GM18505 (cell line): ENCODE measurements at regions not wholly inside any gene's neighbourhood (a gene's known extent, or its start where the extent isn't known, plus 50 kb on each side); places are given as distances from the start of the nearest gene placed in this dataset.

Experiments used
- ATAC-seq: cut with Tn5 transposase; IDR thresholded peaks from one replicate; pipeline ENCODE4 v1.9.1; 2021; ENCODE audit not compliant: unreplicated experiment
- POLR2A ChIP-seq: IDR thresholded peaks from 4 replicates; pipeline ENCODE4 v1.6.1; 2011; ENCODE audit warnings: borderline replicate concordance; ENCODE audit not compliant: insufficient read depth, insufficient read length; ENCODE audit errors: extremely low read depth

- no peak for ATAC-seq
Measured at GRCh38 chr14:49527221-49527620, 59.0 kb downstream of the RPS29 start.

GRCh38 chr14:49526101-49526500 lies 60.1 kb downstream of the RPS29 start:
- TF ChIP-seq POLR2A, result no peak
- no peak for ATAC-seq

More at GRCh38 chr14:49527221-49527620, 59.0 kb downstream of the RPS29 start:
- no peak for TF ChIP-seq POLR2A

DNA sequence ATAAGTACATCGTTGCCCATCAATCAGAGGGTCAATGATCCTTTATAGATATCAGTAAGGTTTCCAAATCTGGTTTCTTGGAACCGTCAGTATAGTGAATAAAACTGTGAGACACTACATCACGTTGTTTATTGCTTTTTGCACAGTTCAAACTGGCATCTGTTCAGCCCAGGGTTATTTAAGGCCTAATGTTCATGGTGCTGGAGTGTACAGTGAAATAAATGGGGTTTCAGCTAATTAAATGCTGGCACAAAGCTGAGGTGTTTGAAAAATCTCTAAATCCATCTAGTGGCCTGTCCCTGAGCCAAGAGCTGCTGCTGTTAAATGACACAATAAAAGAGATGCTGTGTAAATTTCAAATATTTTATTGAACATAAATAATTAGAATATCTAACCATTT lies 69.9 kb downstream of the RPS29 start:
- ATAC-seq, result no peak
- TF ChIP-seq POLR2A, result no peak

GRCh38 chr14:49512571-49512970 lies 73.6 kb downstream of the RPS29 start:
- ATAC-seq, result no peak
- no peak for TF ChIP-seq POLR2A

DNA sequence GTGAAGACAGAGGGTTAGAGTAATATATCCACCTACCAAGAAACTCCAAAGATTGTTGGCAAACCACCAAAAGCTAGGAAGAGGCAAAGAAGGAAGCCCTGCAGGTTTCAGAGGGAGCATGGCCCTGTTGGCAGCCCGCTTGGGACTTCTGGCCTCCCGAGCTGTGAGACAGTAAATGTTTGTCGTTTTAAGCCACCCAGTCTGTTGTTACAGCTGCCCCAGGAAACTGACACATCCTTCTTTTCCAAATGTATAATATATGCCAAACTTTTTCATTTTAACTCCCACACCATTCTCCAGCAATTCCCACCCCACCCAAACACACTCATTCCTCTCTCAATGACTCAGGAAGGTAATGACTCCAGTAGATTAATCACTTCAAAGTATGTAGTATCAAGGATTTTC lies 74.0 kb downstream of the RPS29 start:
- TF ChIP-seq POLR2A, result no peak
- no peak for ATAC-seq

- ATAC-seq, result no peak
- no peak for TF ChIP-seq POLR2A
Measured at GRCh38 chr14:49508124-49508523, 78.1 kb downstream of the RPS29 start.

- ATAC-seq, result no peak
- no peak for TF ChIP-seq POLR2A
Measured at GRCh38 chr14:49506650-49507049, 79.5 kb downstream of the RPS29 start.

- no peak for TF ChIP-seq POLR2A
- ATAC-seq, result no peak
Measured at GRCh38 chr14:49505041-49505766, 81.0 kb downstream of the RPS29 start.

DNA sequence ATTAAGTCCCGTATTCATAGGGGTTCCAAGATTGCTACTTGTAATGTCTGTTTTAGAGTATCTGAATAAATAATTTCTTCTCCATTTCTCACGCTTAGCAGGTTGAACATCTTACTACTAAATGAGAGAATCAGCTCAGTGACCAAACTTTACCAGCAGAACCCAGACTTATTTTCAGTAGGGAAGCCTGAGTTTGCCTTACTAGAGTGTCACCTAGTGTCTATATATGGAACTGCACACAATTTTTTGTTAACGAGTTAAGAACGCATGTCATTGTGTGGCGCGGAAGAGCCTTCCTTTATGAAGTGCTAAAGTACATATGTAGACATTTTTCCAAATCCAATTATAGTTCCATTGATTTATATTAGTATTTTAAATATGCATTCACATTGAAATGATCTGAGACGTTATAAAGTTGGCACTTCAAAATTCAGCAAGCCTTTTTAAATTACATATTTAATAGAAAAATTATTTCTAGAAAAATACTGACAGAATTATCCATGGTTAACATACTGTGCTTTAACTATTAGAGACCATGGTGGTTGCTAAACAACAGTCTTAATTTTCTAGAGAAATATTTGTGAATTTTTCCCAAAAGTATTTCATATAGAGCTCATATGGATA lies 88.3 kb downstream of the RPS29 start:
- no peak for TF ChIP-seq POLR2A
- peak; percentile 82 for ATAC-seq

- ATAC-seq, result no peak
- no peak for TF ChIP-seq POLR2A
Measured at GRCh38 chr14:49497267-49497666, 88.9 kb downstream of the RPS29 start.

DNA sequence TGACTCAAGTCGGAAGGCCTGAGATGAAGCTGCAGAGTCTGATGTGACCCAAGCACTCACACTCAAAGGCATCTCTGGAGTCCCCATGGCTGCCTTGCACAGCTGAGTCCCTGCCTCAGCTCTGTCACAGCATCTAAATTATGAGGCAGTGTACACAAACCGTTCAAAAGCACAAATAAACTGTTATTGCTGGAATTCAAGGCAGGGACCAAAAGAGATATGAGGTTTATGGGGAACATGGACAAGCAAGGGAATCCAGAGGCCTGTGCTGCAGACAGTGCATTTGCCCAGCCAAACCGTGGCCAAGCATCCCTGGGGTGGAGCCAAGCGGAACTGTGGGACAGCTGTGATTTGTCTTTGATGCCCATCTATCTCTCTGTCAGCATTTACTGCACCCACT lies 91.3 kb downstream of the RPS29 start:
- no peak for TF ChIP-seq POLR2A
- ATAC-seq, result no peak

- no peak for ATAC-seq
- TF ChIP-seq POLR2A, result no peak
Measured at GRCh38 chr14:49493557-49493956, 92.6 kb downstream of the RPS29 start.

DNA sequence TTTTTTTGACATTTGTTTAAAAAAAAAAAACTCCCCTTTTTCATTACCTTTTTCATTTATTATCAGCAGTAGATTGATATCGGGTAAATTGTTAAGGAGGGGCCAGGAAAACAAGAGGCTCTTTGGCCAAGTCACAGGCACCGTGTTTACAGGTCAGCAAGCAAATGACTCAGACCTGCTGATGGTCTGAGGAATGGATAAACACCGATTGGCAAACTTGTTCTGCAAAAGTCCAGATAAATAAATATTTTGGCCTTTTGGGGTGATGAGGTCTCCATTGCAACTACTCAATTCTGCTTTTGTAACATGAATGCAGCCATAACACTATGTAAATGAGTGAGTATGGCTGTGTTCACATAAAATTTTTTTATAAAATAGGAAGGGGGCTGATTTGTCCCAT lies 94.0 kb downstream of the RPS29 start:
- no peak for ATAC-seq
- TF ChIP-seq POLR2A, result no peak

DNA sequence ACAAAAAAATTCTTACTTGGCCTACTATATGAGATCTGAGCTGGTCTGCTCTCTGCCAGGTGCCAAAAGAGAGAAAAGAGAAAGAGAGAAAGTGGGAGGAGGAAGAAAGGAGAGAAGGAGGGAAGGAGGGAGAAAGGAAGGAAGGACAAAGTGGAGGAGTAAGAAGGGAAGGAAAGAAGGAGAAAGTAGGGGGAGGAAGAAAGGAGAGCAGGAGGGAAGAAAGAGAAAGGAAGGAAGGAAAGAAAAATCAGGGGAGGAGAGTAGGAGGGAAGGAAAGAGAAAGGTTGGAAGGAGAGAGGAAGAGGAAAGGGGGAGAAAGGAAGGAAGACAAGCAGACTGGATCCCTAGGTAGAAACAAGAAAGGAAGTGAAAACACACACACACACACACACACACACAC lies 96.8 kb downstream of the RPS29 start:
- no peak for TF ChIP-seq POLR2A
- ATAC-seq, result no peak
